HUES6 (cell line): ENCODE measurements at regions not wholly inside any gene's neighbourhood (a gene's known extent, or its start where the extent isn't known, plus 50 kb on each side); places are given as distances from the start of the nearest gene placed in this dataset.

Experiments used
- H3K27ac ChIP-seq: 2 replicates; pipeline ENCODE4 v1.7.0; 2013; ENCODE audit warnings: low read depth, mild to moderate bottlenecking, low read length, inconsistent platforms
- H3K27me3 ChIP-seq: 2 replicates; pipeline ENCODE4 v1.6.1; 2013; ENCODE audit warnings: low read length; ENCODE audit not compliant: control insufficient read depth, insufficient read depth
- H3K36me3 ChIP-seq: 2 replicates; pipeline ENCODE4 v1.6.1; 2013; ENCODE audit warnings: low read length; ENCODE audit not compliant: control insufficient read depth, insufficient read depth
- H3K4me1 ChIP-seq: 2 replicates; pipeline ENCODE4 v1.6.1; 2013; ENCODE audit warnings: low read length; ENCODE audit not compliant: control insufficient read depth, insufficient read depth
- H3K4me3 ChIP-seq: 2 replicates; pipeline ENCODE4 v1.5.1; 2013; ENCODE audit warnings: low read depth, low read length
- H3K9ac ChIP-seq: one replicate; pipeline ENCODE4 v1.6.1; 2013; ENCODE audit warnings: mild to moderate bottlenecking, low read length
- H3K9me3 ChIP-seq: 2 replicates; pipeline ENCODE4 v1.6.1; 2013; ENCODE audit warnings: low read depth, low read length; ENCODE audit not compliant: control insufficient read depth, insufficient read depth

GRCh38 chr5:29930316-29930715 lies 1263.2 kb upstream of the CDH6 start:
- Histone ChIP-seq H3K27ac (no peak overlapping the region), H3K27me3 (no peaks in the 10 kb centered on the region), H3K4me3 (no peak overlapping the region), H3K36me3 (no peaks in the 10 kb centered on the region), H3K9ac (no peak overlapping the region), H3K4me1 (no peaks in the 10 kb centered on the region), H3K9me3 (no peaks in the 10 kb centered on the region)

- Histone ChIP-seq H3K27ac (no peak overlapping the region), H3K27me3 (no peaks in the 10 kb centered on the region), H3K9ac (no peak overlapping the region), H3K36me3 (no peaks in the 10 kb centered on the region), H3K4me3 (no peak overlapping the region), H3K4me1 (no peaks in the 10 kb centered on the region), H3K9me3 (no peaks in the 10 kb centered on the region)
Observed at GRCh38 chr5:29924107-29924506, 1269.4 kb upstream of the CDH6 start.

GRCh38 chr5:29905626-29906353 lies 1287.7 kb upstream of the CDH6 start:
- Histone ChIP-seq H3K36me3 (no peaks in the 10 kb centered on the region), H3K4me3 (no peak overlapping the region), H3K9me3 (no peaks in the 10 kb centered on the region), H3K27ac (no peak overlapping the region), H3K4me1 (no peaks in the 10 kb centered on the region), H3K27me3 (no peaks in the 10 kb centered on the region), H3K9ac (no peak overlapping the region)

GRCh38 chr5:29902859-29903258 lies 1290.6 kb upstream of the CDH6 start:
- Histone ChIP-seq H3K9me3 (no peaks in the 10 kb centered on the region), H3K27ac (no peak overlapping the region), H3K4me3 (no peak overlapping the region)

GRCh38 chr5:29899583-29899982 lies 1293.9 kb upstream of the CDH6 start:
- Histone ChIP-seq H3K4me1 (0 out of 2 replicates have a peak, but pooled peaks cover 6% of the 10 kb centered on the region), H3K9ac (no peak overlapping the region), H3K9me3 (no peaks in the 10 kb centered on the region), H3K36me3 (no peaks in the 10 kb centered on the region), H3K4me3 (no peak overlapping the region), H3K27me3 (no peaks in the 10 kb centered on the region), H3K27ac (no peak overlapping the region)

More at GRCh38 chr5:29902859-29903258, 1290.6 kb upstream of the CDH6 start:
- Histone ChIP-seq H3K9ac (no peak overlapping the region), H3K36me3 (no peaks in the 10 kb centered on the region), H3K27me3 (no peaks in the 10 kb centered on the region), H3K4me1 (0 out of 2 replicates have a peak, but pooled peaks cover 4% of the 10 kb centered on the region)

- Histone ChIP-seq H3K9ac (no peak overlapping the region), H3K4me3 (no peak overlapping the region), H3K27ac (no peak overlapping the region), H3K9me3 (no peaks in the 10 kb centered on the region), H3K36me3 (no peaks in the 10 kb centered on the region), H3K27me3 (no peaks in the 10 kb centered on the region), H3K4me1 (0 out of 2 replicates have a peak, but pooled peaks cover 6% of the 10 kb centered on the region)
Observed at GRCh38 chr5:29897916-29898315, 1295.6 kb upstream of the CDH6 start.

GRCh38 chr5:29896646-29897045 lies 1296.8 kb upstream of the CDH6 start:
- H3K4me3 ChIP-seq = no peak overlapping the region
- no peaks in the 10 kb centered on the region for H3K27me3 ChIP-seq
- 0 out of 2 replicates have a peak, but pooled peaks cover 6% of the 10 kb centered on the region for H3K4me1 ChIP-seq
- H3K9me3 ChIP-seq = no peaks in the 10 kb centered on the region
- no peaks in the 10 kb centered on the region for H3K36me3 ChIP-seq
- no peak overlapping the region for H3K9ac ChIP-seq
- no peak overlapping the region for H3K27ac ChIP-seq

- Histone ChIP-seq H3K36me3 (no peaks in the 10 kb centered on the region), H3K27me3 (no peaks in the 10 kb centered on the region)
Observed at GRCh38 chr5:29894668-29895067, 1298.8 kb upstream of the CDH6 start.

GRCh38 chr5:29889051-29889450 lies 1304.4 kb upstream of the CDH6 start:
- H3K4me3 ChIP-seq = no peak overlapping the region
- no peaks in the 10 kb centered on the region for H3K9me3 ChIP-seq
- H3K27me3 ChIP-seq = no peaks in the 10 kb centered on the region
- H3K4me1 ChIP-seq = no peaks in the 10 kb centered on the region
- H3K9ac ChIP-seq = no peak overlapping the region
- no peak overlapping the region for H3K27ac ChIP-seq
- H3K36me3 ChIP-seq = no peaks in the 10 kb centered on the region

More at GRCh38 chr5:29894668-29895067, 1298.8 kb upstream of the CDH6 start:
- Histone ChIP-seq H3K9ac (no peak overlapping the region), H3K9me3 (no peaks in the 10 kb centered on the region), H3K4me1 (0 out of 2 replicates have a peak, but pooled peaks cover 6% of the 10 kb centered on the region), H3K27ac (no peak overlapping the region), H3K4me3 (no peak overlapping the region)

- H3K9ac ChIP-seq = no peak overlapping the region
- H3K4me3 ChIP-seq = no peak overlapping the region
- H3K27ac ChIP-seq = no peak overlapping the region
- no peaks in the 10 kb centered on the region for H3K4me1 ChIP-seq
- no peaks in the 10 kb centered on the region for H3K27me3 ChIP-seq
- H3K36me3 ChIP-seq = no peaks in the 10 kb centered on the region
- H3K9me3 ChIP-seq = no peaks in the 10 kb centered on the region
Observed at GRCh38 chr5:29885595-29885994, 1307.9 kb upstream of the CDH6 start.

- Histone ChIP-seq H3K36me3 (no peaks in the 10 kb centered on the region), H3K9me3 (no peaks in the 10 kb centered on the region), H3K4me1 (no peaks in the 10 kb centered on the region), H3K27ac (no peak overlapping the region), H3K4me3 (no peak overlapping the region), H3K9ac (no peak overlapping the region), H3K27me3 (no peaks in the 10 kb centered on the region)
Observed at GRCh38 chr5:29882036-29882435, 1311.5 kb upstream of the CDH6 start.
